ENCODE measurements at regions not wholly inside any gene's neighbourhood (a gene's known extent, or its start where the extent isn't known, plus 50 kb on each side); places are given as distances from the start of the nearest gene placed in this dataset.

GRCh38 chr21:33998809-33999208, 74.6 kb upstream of the MRPS6 start (continued):
- TF ChIP-seq CEBPZ (IDR thresholded peaks at IDR 0.05; ENCODE audit: low read depth, low read length) (no peak), BHLHE40 (IDR thresholded peaks at IDR 0.05; ENCODE audit: borderline replicate concordance in 1 of 2, low read depth in 2 of 2, low read length in 1 of 2) (no peak), BACH1 (IDR thresholded peaks at IDR 0.05; ENCODE audit: borderline replicate concordance) (no peak), NR2F1 (conservative IDR thresholded peaks at IDR 0.05) (no peak)
- TF ChIP-seq, protein P1, sequence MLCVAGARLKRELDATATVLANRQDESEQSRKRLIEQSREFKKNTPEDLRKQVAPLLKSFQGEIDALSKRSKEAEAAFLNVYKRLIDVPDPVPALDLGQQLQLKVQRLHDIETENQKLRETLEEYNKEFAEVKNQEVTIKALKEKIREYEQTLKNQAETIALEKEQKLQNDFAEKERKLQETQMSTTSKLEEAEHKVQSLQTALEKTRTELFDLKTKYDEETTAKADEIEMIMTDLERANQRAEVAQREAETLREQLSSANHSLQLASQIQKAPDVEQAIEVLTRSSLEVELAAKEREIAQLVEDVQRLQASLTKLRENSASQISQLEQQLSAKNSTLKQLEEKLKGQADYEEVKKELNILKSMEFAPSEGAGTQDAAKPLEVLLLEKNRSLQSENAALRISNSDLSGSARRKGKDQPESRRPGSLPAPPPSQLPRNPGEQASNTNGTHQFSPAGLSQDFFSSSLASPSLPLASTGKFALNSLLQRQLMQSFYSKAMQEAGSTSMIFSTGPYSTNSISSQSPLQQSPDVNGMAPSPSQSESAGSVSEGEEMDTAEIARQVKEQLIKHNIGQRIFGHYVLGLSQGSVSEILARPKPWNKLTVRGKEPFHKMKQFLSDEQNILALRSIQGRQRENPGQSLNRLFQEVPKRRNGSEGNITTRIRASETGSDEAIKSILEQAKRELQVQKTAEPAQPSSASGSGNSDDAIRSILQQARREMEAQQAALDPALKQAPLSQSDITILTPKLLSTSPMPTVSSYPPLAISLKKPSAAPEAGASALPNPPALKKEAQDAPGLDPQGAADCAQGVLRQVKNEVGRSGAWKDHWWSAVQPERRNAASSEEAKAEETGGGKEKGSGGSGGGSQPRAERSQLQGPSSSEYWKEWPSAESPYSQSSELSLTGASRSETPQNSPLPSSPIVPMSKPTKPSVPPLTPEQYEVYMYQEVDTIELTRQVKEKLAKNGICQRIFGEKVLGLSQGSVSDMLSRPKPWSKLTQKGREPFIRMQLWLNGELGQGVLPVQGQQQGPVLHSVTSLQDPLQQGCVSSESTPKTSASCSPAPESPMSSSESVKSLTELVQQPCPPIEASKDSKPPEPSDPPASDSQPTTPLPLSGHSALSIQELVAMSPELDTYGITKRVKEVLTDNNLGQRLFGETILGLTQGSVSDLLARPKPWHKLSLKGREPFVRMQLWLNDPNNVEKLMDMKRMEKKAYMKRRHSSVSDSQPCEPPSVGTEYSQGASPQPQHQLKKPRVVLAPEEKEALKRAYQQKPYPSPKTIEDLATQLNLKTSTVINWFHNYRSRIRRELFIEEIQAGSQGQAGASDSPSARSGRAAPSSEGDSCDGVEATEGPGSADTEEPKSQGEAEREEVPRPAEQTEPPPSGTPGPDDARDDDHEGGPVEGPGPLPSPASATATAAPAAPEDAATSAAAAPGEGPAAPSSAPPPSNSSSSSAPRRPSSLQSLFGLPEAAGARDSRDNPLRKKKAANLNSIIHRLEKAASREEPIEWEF (IDR thresholded peaks at IDR 0.05; ENCODE audit: insufficient replicate concordance, low read depth, low read length): no peak
- TF ChIP-seq, protein P2, sequence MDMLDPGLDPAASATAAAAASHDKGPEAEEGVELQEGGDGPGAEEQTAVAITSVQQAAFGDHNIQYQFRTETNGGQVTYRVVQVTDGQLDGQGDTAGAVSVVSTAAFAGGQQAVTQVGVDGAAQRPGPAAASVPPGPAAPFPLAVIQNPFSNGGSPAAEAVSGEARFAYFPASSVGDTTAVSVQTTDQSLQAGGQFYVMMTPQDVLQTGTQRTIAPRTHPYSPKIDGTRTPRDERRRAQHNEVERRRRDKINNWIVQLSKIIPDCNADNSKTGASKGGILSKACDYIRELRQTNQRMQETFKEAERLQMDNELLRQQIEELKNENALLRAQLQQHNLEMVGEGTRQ (IDR thresholded peaks at IDR 0.05; ENCODE audit: borderline replicate concordance, low read depth, low read length): no peak

Measured in GM12878 (cell line).